ENCODE measurements at regions not wholly inside any gene's neighbourhood (a gene's known extent, or its start where the extent isn't known, plus 50 kb on each side); places are given as distances from the start of the nearest gene placed in this dataset.

- Histone ChIP-seq H3K4me1 (ENCODE audit: control insufficient read depth in 1 of 2, insufficient read depth in 2 of 2, low read length in 2 of 2) (no peaks in the 10 kb centered on the region), H3K9ac (ENCODE audit: low read length) (no peak overlapping the region), H3K9me2 (ENCODE audit: insufficient read depth) (no peaks in the 10 kb centered on the region), H3K4me3 (replicated peaks in 1 of 2; ENCODE audit: low read depth in 1 of 2, low read length in 2 of 2) (no peak overlapping the region), H3K9me3 (ENCODE audit: control insufficient read depth in 1 of 2, insufficient read depth in 1 of 2, low read depth in 1 of 2, low read length in 2 of 2) (no peaks in the 10 kb centered on the region), H3K79me2 (ENCODE audit: insufficient read depth, low read length) (no peaks in the 10 kb centered on the region), H2AFZ (ENCODE audit: low read depth, low read length, poor library complexity, severe bottlenecking) (no peak overlapping the region), H3K27me3 (ENCODE audit: insufficient read depth, low read length) (no peaks in the 10 kb centered on the region), H3K27ac (ENCODE audit: low read depth, low read length) (no peak overlapping the region), H3K36me3 (ENCODE audit: control insufficient read depth in 1 of 2, insufficient read depth in 2 of 2, low read length in 2 of 2) (no peaks in the 10 kb centered on the region), H3K4me2 (ENCODE audit: low read length) (no peak overlapping the region), H4K20me1 (ENCODE audit: insufficient read depth) (no peaks in the 10 kb centered on the region)
- ChIA-PET CTCF (no interaction called here), RAD21 (ENCODE audit: low non-redundant PET in 1 of 2, low total read pairs in 2 of 2, uncharacterized antibody in 2 of 2, unreplicated experiment in 2 of 2) (no interaction called here), POLR2A (no interaction called here)
- no peak for ATAC-seq
- DNase-seq (ENCODE audit: low read depth, low spot score): no peak
- intact Hi-C loops (cut with micrococcal nuclease): no loop called here
- no TSS peak for BruUV-seq (replicated peaks)
- TF ChIP-seq RAD21 (IDR thresholded peaks at IDR 0.05; ENCODE audit: low read depth) (no peak), REST (IDR thresholded peaks at IDR 0.05; ENCODE audit: low read depth) (no peak), JUND (IDR thresholded peaks at IDR 0.05) (no peak), TCF7L2 (IDR thresholded peaks at IDR 0.05; ENCODE audit: borderline replicate concordance, extremely low read depth, insufficient read depth, insufficient read length) (no peak), CBX3 (IDR thresholded peaks at IDR 0.05; ENCODE audit: low read depth) (no peak), MAX (IDR thresholded peaks at IDR 0.05) (no peak), EGR1 (IDR thresholded peaks at IDR 0.05; ENCODE audit: low read depth) (no peak), ZFX (IDR thresholded peaks at IDR 0.05) (no peak), CTCF (IDR thresholded peaks at IDR 0.05 in 2 of 3, conservative IDR thresholded peaks at IDR 0.05 in 1 of 3; ENCODE audit: borderline replicate concordance in 1 of 3, insufficient read depth in 1 of 3, low read depth in 2 of 3, low read length in 2 of 3) (no peak), ATF3 (IDR thresholded peaks at IDR 0.05) (no peak), FOSL1 (IDR thresholded peaks at IDR 0.05; ENCODE audit: low read depth) (no peak), ZNF274 (IDR thresholded peaks at IDR 0.05; ENCODE audit: low read depth, low read length) (no peak), YY1 (IDR thresholded peaks at IDR 0.05; ENCODE audit: extremely low read depth, insufficient replicate concordance, low read depth, low read length) (no peak), POLR2A (IDR thresholded peaks at IDR 0.05; ENCODE audit: borderline replicate concordance, extremely low read depth, insufficient read depth, insufficient read length) (no peak), SRF (IDR thresholded peaks at IDR 0.05; ENCODE audit: low read depth) (no peak), SIN3A (IDR thresholded peaks at IDR 0.05; ENCODE audit: low read depth) (no peak), ELF1 (IDR thresholded peaks at IDR 0.05; ENCODE audit: borderline replicate concordance, low read depth) (no peak), EZH2phosphoT487 (IDR thresholded peaks at IDR 0.05; ENCODE audit: borderline replicate concordance) (no peak), POLR2AphosphoS5 (IDR thresholded peaks at IDR 0.05; ENCODE audit: low read depth, low read length) (no peak), CEBPB (IDR thresholded peaks at IDR 0.05; ENCODE audit: low read depth) (no peak)
These were observed 71.1 kb downstream of the LYZL4 start for GRCh38 chr3:42339321-42339720.
